OCI-M1 (cell line): ENCODE measurements at regions not wholly inside any gene's neighbourhood (a gene's known extent, or its start where the extent isn't known, plus 50 kb on each side); places are given as distances from the start of the nearest gene placed in this dataset.
"Not testable (repeated sequence)": the region's sequence is repeated elsewhere in the genome, so short reads cannot be mapped to it uniquely, and the experiment has no call there.

Experiments used
- DNase-seq: peaks from one replicate; lab custom pipeline; 2025; lab: John Stamatoyannopoulos, UW

DNA sequence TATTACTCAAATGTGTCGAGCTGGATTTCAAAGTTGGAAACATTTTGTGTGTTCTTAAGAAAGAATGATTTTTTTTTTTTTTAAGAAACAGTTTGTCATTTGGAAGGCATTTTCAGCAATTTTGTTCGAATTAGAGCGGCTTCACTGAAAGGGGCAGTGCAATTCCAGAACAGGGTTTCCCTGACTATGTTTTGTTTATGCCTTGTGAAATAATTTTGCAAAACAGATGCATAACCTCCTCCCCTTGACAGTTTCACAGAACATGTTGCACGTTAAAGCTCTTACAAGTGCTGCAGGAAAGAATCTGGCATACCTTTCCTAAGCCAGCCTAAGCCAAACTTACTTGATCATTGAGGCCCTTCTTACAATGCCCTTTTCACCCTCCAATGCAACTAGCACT is 216.0 kb upstream of the SSTR4 start:
- no peak for DNase-seq

DNA sequence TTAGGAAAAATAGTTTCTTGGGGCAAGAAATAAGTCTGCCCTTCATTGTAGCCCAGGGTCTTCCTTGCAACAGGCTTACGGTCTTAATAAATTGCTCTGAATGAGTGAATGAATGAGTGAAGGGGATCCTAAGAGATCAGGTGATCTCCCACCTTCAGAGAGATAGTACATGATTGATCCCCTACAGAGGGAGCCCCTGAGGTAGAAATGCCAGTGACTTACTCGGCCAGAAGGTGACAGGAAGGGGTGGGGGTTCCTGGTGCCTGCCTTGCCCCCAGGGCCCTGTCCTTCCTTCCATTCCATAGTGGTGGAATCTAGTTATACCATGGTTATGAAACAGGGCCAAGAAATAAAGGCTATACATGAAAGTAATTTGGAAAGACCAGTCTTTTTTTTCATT is 215.3 kb upstream of the SSTR4 start:
- no peak for DNase-seq

- no peak for DNase-seq
Observed at GRCh38 chr20:22821081-22821727, 213.9 kb upstream of the SSTR4 start.

- no peak for DNase-seq
Observed at GRCh38 chr20:22821796-22822195, 213.3 kb upstream of the SSTR4 start.

DNA sequence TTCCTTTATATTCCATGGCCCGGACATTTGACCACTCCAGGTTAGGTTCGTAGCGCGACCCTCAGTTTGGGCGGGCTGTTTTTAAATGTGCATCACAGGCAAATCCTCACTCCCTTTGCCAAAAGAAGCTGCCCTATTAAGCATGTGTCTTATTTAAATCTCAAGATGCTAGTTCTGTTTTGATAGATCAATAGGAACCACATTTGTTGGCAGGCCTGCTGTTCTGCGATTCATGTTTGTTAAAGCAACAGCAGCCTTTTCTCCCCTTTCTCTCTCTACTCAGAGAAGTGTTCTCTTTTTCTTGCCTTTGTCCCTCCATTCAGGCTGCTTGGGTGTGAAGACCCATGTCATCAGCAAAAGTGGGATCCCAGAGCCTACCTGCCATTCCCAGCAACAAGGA is 212.0 kb upstream of the SSTR4 start:
- no peak for DNase-seq

DNA sequence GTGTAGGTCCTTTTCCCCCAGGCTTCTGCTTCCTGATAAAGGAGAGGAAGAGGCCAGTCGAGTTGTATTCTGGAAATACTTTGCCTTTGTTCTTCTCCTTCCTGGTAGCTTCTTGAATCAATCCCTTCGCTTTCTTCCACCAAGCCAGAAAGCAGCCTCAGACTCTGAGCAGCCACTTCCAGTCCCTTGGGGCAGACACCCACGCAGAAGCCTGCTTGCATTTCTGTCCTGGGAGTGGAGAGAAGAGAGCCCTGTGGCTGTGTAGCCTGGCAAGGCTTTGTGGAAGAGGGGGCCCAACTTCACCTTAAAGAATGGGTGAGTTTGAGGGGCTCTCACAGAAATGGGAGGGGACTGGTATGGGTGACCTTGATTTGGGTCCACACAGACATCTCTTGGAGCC is 211.0 kb upstream of the SSTR4 start:
- DNase-seq = no peak

- no peak for DNase-seq
Observed at GRCh38 chr20:22825076-22825475, 210.0 kb upstream of the SSTR4 start.

DNA sequence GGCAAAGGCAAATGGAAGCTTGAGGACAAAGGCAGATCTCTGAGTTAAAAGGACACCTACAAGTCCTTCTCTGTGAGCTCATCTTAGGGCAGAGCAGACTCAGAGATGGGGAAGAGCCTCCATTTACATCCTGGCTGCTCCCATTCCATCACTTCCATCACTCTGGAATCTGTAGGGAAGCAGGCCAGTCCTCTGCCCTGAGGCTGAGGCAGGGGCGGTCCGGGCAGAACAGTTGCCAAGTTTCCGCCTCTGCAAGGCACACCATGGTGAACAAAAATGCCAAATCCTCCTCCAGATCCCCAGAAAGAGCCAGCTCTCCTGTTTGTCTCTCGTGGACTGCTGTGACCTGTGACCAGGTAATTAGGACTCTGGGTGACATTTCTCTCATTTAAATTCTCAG is 209.6 kb upstream of the SSTR4 start:
- DNase-seq = no peak

DNA sequence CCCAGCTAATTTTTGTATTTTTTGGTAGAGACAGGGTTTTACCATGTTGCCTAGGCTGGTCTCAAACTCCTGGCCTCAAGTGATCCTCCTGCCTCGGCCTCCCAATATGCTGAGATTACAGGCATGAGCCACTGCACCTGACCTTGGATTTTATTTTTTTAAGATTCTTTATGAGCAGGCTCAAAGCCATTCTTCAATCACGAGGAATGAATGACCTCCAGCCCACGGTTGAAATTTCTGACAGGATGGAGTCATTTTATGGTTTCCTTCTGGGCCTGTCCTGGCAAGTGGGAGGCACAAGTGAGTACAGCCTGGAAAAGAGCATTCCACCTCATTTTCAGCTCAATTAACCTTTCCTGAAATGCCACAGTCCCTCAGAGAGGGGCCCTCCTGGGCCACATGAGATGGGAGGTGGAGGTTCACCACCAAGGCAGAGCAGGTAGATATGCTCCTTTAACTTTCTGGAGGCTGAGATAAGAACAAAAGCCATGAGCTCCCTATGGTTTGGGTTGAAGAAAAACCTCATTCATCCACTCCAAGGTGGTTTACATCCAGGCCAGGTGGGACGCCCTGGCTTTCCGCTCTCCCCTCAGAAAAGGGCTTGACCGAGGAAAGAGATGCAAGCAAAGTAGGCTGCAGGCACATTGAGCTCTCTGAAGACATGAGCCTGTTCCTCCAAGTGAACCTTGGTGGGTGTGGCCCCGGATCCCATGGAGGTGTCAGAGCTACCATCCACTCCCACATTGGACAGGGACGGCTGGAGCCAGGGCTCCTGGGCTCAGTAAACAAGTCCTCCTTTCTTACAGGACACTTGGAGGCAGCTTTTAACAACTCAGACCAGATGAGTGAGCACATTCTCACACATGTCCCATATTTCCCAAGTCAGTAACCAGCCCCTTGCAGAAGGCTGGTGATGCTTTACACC is 208.5 kb upstream of the SSTR4 start:
- DNase-seq = no peak

DNA sequence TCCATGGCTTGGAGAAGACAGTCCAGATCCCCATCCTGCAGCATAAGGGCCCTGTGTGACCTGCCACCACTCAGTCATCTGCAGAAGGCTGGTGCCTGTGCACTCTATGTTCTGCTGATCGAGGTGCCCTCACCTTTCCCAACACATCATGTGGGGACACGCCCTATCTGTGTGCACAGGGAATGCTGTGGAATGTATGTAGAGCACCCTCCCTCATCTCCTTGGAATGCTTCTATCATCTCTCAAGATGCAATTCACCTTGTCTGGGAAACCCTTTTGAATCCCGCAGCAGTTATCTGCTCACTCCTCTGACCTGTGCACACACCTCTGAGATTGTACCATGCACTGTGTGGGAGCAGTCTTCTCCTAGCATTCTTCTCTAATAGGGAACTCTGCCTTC is 207.2 kb upstream of the SSTR4 start:
- DNase-seq = no peak

- no peak for DNase-seq
Observed at GRCh38 chr20:22829356-22829755, 205.8 kb upstream of the SSTR4 start.

- no peak for DNase-seq
Observed at GRCh38 chr20:22830138-22830537, 205.0 kb upstream of the SSTR4 start.

DNA sequence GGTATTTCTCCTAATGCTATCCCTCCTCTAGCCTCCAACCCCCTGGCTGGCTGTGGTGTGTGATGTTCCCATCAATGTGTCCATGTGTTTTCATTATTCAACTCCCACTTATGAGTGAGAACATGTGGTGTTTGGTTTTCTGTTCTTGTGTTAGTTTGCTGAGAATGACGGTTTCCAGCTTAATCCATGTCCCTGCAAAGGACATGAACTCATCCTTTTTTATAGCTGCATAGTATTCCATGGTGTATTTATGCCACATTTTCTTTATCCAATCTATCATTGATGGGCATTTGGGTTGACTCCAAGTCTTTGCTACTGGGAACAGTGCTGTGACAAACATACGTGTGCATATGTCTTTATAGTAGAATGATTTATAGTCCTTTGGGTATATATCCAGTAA is 204.4 kb upstream of the SSTR4 start:
- DNase-seq = not testable (repeated sequence)

- DNase-seq = peak; percentile 84
Observed at GRCh38 chr20:22833851-22834250, 201.3 kb upstream of the SSTR4 start.

DNA sequence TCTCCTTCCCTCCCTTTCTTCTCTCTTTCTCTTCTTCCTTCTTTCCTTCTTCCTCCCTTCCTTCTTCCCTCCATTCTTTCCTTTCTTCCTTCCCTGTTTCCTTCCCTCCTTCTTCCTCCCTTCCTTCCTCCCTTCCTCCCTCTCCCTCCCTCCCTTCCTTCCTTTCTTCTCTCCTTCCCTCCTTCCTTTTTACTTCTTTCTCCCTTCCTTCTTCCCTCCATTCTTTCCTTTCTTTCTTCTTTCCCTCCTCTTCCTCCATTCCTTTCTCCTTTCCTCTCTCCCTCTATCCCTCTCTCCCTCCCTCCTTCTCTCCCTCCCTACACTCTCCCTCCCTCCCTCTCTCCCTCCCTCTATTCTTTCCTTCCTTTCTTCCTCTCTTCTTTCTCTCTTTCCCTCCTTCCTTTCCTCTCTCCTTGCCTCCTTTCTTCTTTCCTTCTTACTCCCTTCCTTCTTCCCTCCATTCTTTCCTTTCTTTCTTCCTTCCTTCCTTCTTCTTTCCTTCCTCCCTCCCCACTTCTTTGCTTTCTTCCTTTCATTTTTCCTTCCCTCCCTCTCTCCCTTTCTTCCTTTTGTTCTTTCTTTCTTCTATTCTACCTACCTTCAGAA is 200.4 kb upstream of the SSTR4 start:
- DNase-seq = no peak

- no peak for DNase-seq
Observed at GRCh38 chr20:22836211-22836610, 198.9 kb upstream of the SSTR4 start.

DNA sequence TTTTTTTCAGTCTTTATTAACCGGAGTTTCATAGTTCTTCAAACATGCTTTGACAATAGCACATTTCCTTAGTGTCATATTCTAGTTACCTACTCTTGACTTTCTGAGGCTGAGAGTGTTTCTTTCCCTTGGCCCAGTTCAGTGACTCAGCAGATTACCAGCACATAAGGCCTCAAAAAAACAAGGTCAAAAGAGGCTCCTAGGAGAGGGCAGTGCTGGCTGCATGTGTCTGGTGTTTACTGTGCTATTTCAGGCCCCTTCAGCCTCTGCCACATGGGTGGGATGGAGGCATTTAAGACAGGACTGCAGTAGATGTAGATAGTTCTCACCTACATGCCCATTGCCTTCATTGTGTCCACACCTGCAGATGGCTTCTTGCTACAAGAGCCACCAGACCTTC is 198.2 kb upstream of the SSTR4 start:
- DNase-seq = peak; percentile 60

- DNase-seq = no peak
Observed at GRCh38 chr20:22838001-22838400, 197.1 kb upstream of the SSTR4 start.

DNA sequence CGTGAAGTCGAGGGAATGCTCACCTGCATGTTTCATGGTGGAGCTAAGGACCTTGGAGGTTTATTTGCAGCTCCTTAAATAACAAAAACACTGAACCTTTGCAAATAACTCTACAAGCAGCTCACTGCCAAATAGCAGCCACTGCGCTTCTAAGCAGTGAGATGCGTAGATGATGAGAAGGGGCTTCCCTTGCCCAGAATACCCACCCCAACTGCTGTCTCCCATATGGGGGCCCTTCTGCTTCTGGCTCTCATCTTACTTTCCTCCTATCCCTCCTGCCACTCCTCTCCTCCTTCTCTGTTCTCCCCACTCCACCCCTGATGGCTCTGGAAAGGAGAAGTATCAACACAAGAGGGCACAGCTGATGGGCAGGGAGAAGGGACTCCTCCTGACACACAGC is 193.3 kb upstream of the SSTR4 start:
- DNase-seq = no peak

DNA sequence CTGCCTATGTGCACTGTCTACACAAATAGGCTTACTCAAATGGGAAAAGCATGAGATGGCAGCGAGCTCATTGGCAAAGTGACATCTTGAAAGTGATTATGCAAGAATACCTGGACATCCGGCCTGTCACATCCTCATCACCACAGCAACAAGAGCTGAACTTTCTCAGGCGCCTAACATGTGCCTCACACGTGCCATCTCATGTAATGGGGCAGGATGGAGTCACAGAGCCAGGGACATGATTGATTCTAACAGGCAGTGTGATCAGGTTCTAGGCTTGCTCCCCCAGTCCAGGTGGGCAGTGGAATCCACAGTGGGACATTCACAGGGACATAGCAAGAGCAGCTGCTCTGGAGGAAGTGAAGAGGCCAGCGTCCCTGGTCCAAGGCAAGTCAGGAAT is 192.3 kb upstream of the SSTR4 start:
- DNase-seq = no peak

GRCh38 chr20:22844959-22845358 is 190.2 kb upstream of the SSTR4 start:
- no peak for DNase-seq

- DNase-seq = no peak
Observed at GRCh38 chr20:22846863-22847262, 188.2 kb upstream of the SSTR4 start.

DNA sequence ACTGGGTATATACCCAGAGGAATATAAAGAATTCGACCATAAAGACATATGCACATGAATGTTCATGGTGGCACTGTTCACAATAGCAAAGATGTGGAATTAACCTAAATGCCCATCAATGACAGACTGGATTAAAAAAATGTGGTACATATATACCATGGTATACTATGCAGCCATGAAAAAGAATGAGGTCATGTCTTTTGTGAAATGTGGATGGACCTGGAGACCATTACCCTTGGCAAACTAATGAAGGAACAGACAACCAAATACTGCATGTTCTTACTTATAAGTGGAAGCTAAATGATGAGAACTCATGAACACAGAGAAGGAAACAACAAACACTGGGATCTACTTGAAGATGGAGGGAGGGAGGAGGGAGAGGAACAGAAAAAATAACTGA is 186.7 kb upstream of the SSTR4 start:
- no peak for DNase-seq
